HG02759 (cell line): ENCODE measurements at regions not wholly inside any gene's neighbourhood (a gene's known extent, or its start where the extent isn't known, plus 50 kb on each side); places are given as distances from the start of the nearest gene placed in this dataset.

Experiments used
- ATAC-seq: cut with Tn5 transposase; IDR thresholded peaks from one replicate; pipeline ENCODE4 v1.9.1; 2021; ENCODE audit warnings: mild to moderate bottlenecking, moderate library complexity; ENCODE audit not compliant: unreplicated experiment

GRCh38 chr12:34361721-34362316, 339.5 kb downstream of the ALG10 start:
- ATAC-seq: no peak

- ATAC-seq: no peak
These were observed 340.9 kb downstream of the ALG10 start for GRCh38 chr12:34363050-34363673.

GRCh38 chr12:34368079-34368478, 345.8 kb downstream of the ALG10 start:
- ATAC-seq: no peak

GRCh38 chr12:34371050-34371449, 348.8 kb downstream of the ALG10 start:
- ATAC-seq: no peak

GRCh38 chr12:34372003-34372402, 349.7 kb downstream of the ALG10 start:
- ATAC-seq: no peak

- ATAC-seq: no peak
These were observed 351.6 kb downstream of the ALG10 start for GRCh38 chr12:34373926-34374325.

- ATAC-seq: no peak
These were observed 354.0 kb downstream of the ALG10 start for GRCh38 chr12:34376133-34376799.

GRCh38 chr12:34377243-34378035, 355.1 kb downstream of the ALG10 start:
- no peak for ATAC-seq

- ATAC-seq: no peak
These were observed 356.8 kb downstream of the ALG10 start for GRCh38 chr12:34379142-34379541.

- no peak for ATAC-seq
These were observed 362.4 kb downstream of the ALG10 start for GRCh38 chr12:34384693-34385092.

GRCh38 chr12:34386016-34386415, 363.7 kb downstream of the ALG10 start:
- ATAC-seq: no peak

- ATAC-seq: no peak
These were observed 364.4 kb downstream of the ALG10 start for GRCh38 chr12:34386621-34387255.

- no peak for ATAC-seq
These were observed 365.7 kb downstream of the ALG10 start for GRCh38 chr12:34387711-34388635.

GRCh38 chr12:34388636-34389377, 366.5 kb downstream of the ALG10 start:
- no peak for ATAC-seq

GRCh38 chr12:34389378-34390170, 367.3 kb downstream of the ALG10 start:
- ATAC-seq: no peak

GRCh38 chr12:34390171-34390841, 368.0 kb downstream of the ALG10 start:
- ATAC-seq: no peak

- no peak for ATAC-seq
These were observed 368.8 kb downstream of the ALG10 start for GRCh38 chr12:34390846-34391700.
